ENCODE measurements at regions not wholly inside any gene's neighbourhood (a gene's known extent, or its start where the extent isn't known, plus 50 kb on each side); places are given as distances from the start of the nearest gene placed in this dataset.
"Not testable (repeated sequence)": the region's sequence is repeated elsewhere in the genome, so short reads cannot be mapped to it uniquely, and the experiment has no call there.

- no peak for DNase-seq
Observed at GRCh38 chr2:36035137-36035536, 320.4 kb upstream of the CRIM1 start.

- no peak for DNase-seq
Observed at GRCh38 chr2:36032046-36032445, 323.5 kb upstream of the CRIM1 start.

- DNase-seq: no peak
Observed at GRCh38 chr2:36031471-36031870, 324.1 kb upstream of the CRIM1 start.

- no peak for DNase-seq
Observed at GRCh38 chr2:36027616-36028015, 328.0 kb upstream of the CRIM1 start.

GRCh38 chr2:36013064-36013463 lies 342.5 kb upstream of the CRIM1 start:
- DNase-seq: no peak

GRCh38 chr2:36006444-36006843 lies 349.1 kb upstream of the CRIM1 start:
- no peak for DNase-seq

GRCh38 chr2:36002941-36003340 lies 352.6 kb upstream of the CRIM1 start:
- DNase-seq: no peak

- no peak for DNase-seq
Observed at GRCh38 chr2:35997488-35997887, 358.1 kb upstream of the CRIM1 start.

- no peak for DNase-seq
Observed at GRCh38 chr2:35989503-35989902, 366.1 kb upstream of the CRIM1 start.

- DNase-seq: no peak
Observed at GRCh38 chr2:35989040-35989439, 366.5 kb upstream of the CRIM1 start.

- DNase-seq: no peak
Observed at GRCh38 chr2:35986871-35987270, 368.7 kb upstream of the CRIM1 start.

DNA sequence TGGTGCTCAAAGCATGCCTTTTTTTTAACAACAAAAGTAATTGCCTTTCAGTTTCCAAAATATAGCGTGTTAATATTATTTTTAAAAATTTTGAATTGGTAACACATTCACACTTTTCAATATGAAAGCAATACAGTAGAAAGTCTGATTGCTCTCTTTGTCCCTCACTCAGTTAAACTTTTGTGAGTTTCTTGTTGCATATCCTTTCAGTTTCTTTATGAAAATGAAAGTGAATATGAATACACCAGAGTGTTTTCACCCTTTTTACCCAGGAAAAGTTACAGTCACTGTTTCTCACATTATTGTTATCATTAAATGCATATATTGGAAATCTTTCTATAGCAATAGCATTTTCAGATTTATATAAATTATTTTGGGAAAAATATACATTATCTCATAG lies 377.4 kb upstream of the CRIM1 start:
- peak in 1 of 2 donors; percentile 33 for DNase-seq

GRCh38 chr2:35976611-35977010 lies 379.0 kb upstream of the CRIM1 start:
- no peak for DNase-seq

GRCh38 chr2:35973737-35974132 lies 381.8 kb upstream of the CRIM1 start:
- DNase-seq: no peak

GRCh38 chr2:35973132-35973736 lies 382.3 kb upstream of the CRIM1 start:
- DNase-seq: peak in 1 of 2 donors; percentile 35

GRCh38 chr2:35963824-35964223 lies 391.8 kb upstream of the CRIM1 start:
- DNase-seq: no peak

DNA sequence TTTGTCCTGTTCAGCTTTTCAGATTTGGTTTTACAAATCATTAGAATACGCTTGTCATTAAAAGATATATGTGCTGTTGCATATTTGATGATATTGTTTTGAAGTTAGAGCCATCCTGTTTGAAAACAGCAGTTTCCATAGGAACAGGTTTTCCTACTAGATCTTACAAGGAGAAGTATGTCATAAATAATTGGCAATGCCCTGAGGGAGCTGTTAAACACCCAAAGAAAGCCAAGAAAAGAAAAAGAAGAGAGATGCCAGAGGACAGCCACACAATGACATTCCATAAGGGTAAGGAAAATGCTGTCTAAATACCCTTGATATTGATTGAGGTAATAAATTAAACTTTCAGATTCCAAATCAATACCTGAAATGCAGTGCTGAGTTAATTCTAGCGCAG lies 392.2 kb upstream of the CRIM1 start:
- no peak for DNase-seq

GRCh38 chr2:35962585-35963146 lies 392.9 kb upstream of the CRIM1 start:
- DNase-seq: no peak

GRCh38 chr2:35960596-35960995 lies 395.0 kb upstream of the CRIM1 start:
- DNase-seq: no peak

DNA sequence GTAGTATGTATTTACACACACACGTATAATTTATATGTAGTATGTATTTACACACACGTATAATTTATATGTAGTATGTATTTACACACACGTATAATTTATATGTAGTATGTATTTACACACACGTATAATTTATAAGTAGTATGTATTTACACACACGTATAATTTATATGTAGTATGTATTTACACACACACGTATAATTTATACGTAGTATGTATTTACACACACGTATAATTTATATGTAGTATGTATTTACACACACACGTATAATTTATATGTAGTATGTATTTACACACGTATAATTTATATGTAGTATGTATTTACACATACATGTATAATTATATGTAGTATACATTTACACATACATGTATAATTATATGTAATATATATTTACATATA lies 398.5 kb upstream of the CRIM1 start:
- DNase-seq: not testable (repeated sequence)

DNA sequence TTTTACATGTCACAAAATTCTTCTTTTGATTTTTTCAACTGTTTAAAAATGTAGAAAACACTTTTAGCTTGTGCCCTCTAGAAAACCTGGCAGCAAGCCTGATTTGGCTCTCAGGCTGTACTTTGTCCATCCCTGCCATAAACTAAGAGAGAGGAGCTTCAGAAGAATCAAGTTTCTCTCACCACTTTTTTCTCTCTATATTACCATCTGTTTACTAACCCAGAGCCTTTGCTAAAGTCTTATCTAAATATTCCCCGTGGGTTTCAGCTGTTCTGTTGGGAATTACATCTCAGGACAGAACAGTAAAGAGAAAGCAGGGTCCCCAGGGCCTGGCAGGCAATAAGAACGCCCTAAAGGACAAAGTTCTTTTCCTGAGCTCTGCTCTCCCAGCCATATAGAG lies 409.1 kb upstream of the CRIM1 start:
- DNase-seq: no peak

GRCh38 chr2:35938838-35939237 lies 416.7 kb upstream of the CRIM1 start:
- no peak for DNase-seq

DNA sequence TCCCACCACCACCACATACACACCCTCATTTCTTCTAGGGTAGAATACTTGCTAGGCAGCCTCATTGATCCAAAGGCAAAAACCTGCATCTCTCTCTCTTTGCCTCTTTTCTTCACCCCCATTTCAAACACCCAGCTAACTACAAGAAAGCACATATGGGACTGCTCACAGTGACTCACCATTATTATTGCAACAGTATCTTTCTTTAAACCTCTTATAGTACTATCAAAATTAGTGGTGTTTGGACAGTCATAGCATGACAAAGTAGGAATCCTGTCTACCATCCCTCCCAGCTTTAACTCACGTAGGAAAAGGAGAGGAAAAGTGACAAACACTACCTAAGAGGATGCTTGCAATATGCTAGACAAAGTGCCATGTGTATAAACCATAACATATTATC lies 422.5 kb upstream of the CRIM1 start:
- DNase-seq: no peak

GRCh38 chr2:35932276-35932963 lies 423.2 kb upstream of the CRIM1 start:
- DNase-seq: no peak

- DNase-seq: no peak
Observed at GRCh38 chr2:35931626-35932025, 424.0 kb upstream of the CRIM1 start.
